Peyer's patch (tissue), 4 donors: ENCODE measurements at regions not wholly inside any gene's neighbourhood (a gene's known extent, or its start where the extent isn't known, plus 50 kb on each side); places are given as distances from the start of the nearest gene placed in this dataset.

Source experiments
- POLR2A ChIP-seq, 2 donors: fragments of 450-650 bp; IDR thresholded peaks; one replicate each; pipeline ENCODE4 v1.5.1; 2017; ENCODE audit warnings: antibody characterized with exemption in 2 of 2, mild to moderate bottlenecking in 2 of 2, moderate library complexity in 2 of 2
- TF ChIP-seq, protein P1 (sequence below), 6 experiments: fragments of 450-650 bp in 4 of 6; fragments of 200-600 bp in 2 of 6; sonication (generic) in 1 of 6; IDR thresholded peaks; one replicate each; pipeline ENCODE4 v1.5.1; 2017 to 2019; ENCODE audit warnings: antibody characterized with exemption in 6 of 6, mild to moderate bottlenecking in 3 of 6, moderate library complexity in 1 of 6

DNA sequence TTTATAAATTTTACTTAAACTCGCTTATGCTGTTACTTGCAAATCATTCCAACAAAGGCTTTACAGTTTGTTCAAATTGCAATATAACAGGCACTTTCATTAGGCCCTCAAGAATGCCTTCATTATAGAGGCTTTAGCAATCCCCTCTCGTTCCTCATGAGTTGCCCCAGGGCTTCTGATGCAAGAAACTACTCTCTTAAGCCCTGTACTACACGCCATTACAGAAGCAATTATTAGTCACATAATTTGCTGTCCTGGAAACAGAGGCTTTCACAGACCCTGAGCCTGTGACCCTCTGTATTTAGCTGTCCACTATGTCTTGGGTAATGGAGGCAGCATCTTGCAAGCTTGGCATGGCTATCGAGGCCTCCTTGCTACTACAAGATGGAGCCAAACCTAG is 965.9 kb upstream of the DIAPH2 start:
- TF ChIP-seq, protein P1, sequence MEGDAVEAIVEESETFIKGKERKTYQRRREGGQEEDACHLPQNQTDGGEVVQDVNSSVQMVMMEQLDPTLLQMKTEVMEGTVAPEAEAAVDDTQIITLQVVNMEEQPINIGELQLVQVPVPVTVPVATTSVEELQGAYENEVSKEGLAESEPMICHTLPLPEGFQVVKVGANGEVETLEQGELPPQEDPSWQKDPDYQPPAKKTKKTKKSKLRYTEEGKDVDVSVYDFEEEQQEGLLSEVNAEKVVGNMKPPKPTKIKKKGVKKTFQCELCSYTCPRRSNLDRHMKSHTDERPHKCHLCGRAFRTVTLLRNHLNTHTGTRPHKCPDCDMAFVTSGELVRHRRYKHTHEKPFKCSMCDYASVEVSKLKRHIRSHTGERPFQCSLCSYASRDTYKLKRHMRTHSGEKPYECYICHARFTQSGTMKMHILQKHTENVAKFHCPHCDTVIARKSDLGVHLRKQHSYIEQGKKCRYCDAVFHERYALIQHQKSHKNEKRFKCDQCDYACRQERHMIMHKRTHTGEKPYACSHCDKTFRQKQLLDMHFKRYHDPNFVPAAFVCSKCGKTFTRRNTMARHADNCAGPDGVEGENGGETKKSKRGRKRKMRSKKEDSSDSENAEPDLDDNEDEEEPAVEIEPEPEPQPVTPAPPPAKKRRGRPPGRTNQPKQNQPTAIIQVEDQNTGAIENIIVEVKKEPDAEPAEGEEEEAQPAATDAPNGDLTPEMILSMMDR (IDR thresholded peaks at IDR 0.05), result no peak
- no peak for TF ChIP-seq POLR2A (IDR thresholded peaks at IDR 0.05)
